ENCODE measurements at regions not wholly inside any gene's neighbourhood (a gene's known extent, or its start where the extent isn't known, plus 50 kb on each side); places are given as distances from the start of the nearest gene placed in this dataset.

DNA sequence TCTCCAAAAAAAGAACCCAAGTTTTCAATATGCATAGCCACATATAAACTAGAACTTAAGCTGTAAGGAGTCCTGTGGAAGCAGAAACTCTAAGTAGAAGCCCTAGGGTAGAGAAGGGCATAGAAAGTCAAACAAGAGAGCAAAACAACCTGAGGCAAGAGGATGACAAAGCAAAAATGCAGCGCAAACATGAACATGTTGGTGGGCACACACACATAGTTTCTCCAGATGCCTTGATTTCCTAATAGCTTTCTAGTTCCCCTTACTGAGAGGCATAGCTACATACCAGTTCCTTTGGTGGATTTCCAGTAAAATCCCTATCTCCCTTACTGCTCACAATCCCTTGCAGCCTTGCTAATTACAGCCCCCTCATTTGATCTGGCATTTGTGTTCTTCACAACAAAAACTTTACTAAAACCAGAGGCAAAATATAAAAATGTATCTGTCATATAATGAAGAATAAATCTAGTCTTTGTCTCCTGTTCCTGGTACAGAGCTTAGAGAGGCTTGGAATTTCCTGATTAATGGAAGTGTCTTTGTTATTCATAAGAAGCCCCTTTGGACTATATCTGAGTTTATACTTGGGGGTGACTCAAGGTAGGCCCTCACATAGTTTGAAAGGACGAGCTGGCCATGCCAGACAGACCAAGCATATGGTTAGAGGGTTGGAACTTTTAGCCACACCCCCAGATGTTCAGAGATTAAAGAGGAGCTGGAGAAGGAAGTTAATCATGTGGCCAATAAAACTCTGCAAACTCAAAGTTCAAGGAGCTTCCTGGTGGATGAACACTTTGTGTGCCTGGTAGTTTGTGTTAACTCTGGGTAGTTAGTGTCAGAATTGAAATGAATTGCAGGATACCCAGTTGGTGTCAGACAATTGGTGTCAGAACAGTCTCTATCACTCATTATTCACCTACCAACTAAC is 52.7 kb upstream of the ZCCHC13 start:
- in situ Hi-C loops (cut with HindIII; ENCODE audit: low sequenced_read_pairs): no loop called here

DNA sequence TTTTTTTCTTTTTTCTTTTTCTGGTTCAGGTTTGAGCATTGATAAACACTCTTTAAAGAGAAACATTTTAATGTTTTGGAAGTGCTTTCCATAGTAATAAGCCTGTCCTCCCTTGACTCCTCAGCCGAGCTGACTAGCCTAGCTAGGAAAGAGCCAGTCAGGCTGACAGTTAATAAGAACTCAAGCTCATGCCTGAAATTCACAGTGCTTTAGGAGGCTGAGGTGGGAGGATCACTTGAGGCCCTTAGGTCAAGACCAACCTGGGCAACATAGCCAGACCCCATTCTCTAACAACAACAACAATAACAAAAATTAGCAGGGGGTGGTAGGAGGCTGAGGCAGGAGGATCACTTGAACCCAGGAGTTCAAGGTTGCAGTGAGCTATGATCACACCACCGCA is 53.4 kb upstream of the ZCCHC13 start:
- in situ Hi-C loops (cut with HindIII; ENCODE audit: low sequenced_read_pairs): no loop called here
- no peak for DNase-seq (ENCODE audit: low spot score)

More for the DNA sequence above, 52.7 kb upstream of the ZCCHC13 start:
- DNase-seq (ENCODE audit: low spot score): no peak

DNA sequence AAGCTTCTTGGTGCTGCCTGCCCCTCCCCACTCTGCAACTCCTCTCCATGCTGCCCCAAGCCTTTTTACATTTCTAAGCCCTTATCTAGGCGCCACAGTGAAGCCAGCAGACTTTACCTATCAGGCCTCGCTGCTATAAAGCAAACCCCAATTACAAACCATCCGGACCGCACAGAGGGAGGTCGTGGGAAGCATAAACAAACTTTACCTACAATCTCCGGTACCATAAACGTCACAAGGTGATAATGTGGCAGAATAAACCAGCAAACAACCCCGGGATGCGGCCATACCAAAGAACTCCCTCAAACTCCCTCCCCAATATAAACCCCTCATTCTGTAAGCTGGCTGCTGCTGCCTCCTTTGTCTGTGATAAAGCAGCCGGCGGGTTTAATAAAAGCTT is 54.0 kb upstream of the ZCCHC13 start:
- in situ Hi-C loops (cut with HindIII; ENCODE audit: low sequenced_read_pairs): no loop called here
- DNase-seq (ENCODE audit: low spot score): no peak

DNA sequence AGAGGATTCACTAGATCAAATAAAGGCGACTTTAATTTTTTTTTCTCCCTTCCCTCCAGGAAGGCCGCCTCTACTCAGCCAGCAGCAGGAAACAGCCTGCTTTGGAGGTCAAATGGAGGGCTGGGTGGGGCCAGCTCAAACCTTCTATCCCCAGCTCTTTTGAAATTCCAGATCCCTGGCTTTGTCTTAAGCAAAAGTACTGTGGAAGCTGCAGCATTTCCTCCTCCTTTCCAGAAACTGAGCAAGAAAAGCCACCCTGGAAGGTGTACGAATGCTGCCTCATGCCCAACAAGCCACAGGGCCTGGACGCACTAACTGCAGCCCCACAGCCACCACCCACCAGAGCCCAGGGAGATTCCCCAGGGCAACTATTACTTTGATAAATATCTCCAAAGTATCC is 55.1 kb upstream of the ZCCHC13 start:
- DNase-seq (ENCODE audit: low spot score): no peak
- in situ Hi-C loops (cut with HindIII; ENCODE audit: low sequenced_read_pairs): no loop called here

DNA sequence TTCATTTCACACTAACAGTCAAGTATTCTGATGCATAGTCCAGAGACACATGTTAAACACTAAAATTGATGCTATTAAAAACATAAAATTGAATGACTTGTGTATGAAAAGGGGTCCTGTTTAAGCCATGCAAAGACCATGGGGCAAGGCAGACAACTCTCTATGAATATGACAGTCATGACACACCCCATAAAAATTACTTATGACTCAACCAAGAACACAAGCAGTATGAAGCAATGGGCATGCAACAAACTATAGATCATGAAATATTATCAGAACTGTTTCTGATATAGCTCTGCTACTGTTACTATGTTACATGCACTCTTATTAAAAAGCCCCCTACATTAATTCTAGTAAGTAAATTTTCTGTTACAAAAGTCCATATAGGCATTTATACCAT is 57.5 kb upstream of the ZCCHC13 start:
- DNase-seq (ENCODE audit: low spot score): no peak
- in situ Hi-C loops (cut with HindIII; ENCODE audit: low sequenced_read_pairs): no loop called here

DNA sequence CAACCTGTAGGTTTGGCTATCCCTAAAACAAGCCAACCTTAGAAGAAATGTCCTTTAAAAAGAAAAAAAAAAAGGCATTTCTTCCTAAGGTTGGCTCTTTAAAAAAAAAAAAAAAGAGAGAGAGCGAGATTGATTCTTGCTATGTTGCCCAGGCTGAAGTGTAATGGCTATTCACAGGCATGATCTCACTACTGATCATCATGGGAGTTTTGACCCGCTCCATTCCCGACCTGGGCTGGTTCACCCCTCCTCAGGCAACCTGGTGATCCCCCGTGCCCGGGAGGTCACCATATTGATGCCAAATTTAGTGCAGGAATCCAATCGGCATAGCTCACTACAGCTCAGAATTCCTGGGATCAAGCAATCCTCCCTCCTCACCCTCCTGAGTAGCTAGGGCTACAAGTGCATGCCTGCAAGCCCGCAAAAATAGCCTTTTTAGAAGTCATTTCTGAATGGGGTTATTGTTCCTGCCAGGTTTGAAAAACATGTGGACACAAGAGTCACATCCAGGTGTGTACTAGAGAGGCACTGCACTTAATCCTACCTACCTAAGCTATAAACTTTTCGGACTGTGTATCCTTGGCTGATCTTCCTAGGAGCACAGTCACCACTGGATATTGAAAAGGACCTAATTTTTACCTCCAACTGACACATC is 61.4 kb upstream of the ZCCHC13 start:
- in situ Hi-C loops (cut with HindIII; ENCODE audit: low sequenced_read_pairs): no loop called here
- DNase-seq (ENCODE audit: low spot score): no peak

DNA sequence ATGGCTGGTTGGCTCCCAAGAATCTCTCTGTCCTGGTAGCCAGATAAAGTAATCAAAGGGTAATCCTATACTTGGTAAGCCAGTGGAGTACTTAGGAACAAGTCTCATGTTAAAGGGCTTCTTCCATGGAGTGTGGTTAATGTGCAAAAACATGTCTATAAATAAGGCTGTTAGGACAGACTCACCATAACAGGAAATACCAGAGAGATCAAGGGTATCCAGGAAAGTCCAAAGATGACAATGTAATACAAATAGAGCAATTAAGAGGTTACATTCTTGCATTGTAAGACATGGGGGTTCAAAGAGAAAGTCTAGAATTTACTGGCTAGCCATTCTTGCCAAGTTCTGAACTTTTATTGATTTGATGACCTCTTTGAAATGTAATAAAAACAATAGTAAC is 61.9 kb upstream of the ZCCHC13 start:
- no peak for DNase-seq (ENCODE audit: low spot score)
- in situ Hi-C loops (cut with HindIII; ENCODE audit: low sequenced_read_pairs): no loop called here

DNA sequence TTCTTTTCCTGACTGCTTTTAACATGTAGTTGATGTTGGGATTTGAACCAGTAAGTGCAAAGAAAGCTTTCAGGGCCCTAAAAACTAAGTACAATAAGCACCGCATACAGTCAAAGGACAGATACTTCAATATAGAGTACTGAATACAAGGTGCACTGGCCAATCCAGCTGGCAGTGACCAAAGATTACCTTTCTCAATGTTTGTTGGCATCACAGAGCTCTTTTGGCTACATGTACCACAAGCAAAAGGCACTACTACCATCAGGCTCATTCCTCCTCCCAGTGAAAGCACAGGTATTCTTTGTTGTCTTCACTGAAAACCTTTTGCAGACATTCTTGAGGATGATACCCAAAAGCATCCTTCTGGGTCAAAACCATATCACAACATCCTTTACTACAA is 65.2 kb upstream of the ZCCHC13 start:
- in situ Hi-C loops (cut with HindIII; ENCODE audit: low sequenced_read_pairs): no loop called here
- no peak for DNase-seq (ENCODE audit: low spot score)

DNA sequence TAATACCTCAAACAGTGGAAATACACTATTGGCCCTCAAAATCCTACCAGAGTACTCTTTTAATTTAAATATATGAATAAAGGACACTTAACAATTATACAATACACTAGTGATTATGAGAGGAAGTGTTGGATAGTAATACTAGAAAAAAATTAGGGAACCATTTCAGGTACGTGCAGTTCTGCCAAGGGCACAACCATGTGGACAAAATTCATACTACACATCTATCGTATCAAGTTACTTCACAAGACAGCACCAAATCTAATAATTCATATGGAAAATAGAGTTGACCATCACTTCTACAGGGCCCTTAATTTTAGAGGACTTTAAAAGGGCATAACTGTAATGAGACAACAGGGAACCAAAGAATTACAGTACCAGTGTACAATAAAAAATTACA is 69.2 kb upstream of the ZCCHC13 start:
- in situ Hi-C loops (cut with HindIII; ENCODE audit: low sequenced_read_pairs): no loop called here
- no peak for DNase-seq (ENCODE audit: low spot score)

DNA sequence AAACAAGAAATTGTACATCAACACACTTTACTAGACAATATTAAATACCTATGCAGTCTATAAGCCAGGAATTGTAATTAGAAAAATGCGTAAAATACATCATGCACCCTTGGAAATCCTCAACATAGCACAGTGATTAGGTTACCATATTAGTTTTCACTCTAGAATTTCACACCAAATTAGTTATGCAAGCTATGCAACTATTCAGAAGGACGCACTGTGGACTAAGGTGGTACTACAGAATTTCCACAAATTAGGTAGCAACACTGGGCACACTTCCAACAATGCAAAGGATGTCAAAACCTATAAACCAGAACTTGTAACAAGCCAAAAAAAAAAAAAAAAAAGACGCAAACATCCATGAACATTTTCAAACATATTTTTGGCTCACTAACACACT is 71.1 kb upstream of the ZCCHC13 start:
- in situ Hi-C loops (cut with HindIII; ENCODE audit: low sequenced_read_pairs): no loop called here
- DNase-seq (ENCODE audit: low spot score): peak; percentile 30

DNA sequence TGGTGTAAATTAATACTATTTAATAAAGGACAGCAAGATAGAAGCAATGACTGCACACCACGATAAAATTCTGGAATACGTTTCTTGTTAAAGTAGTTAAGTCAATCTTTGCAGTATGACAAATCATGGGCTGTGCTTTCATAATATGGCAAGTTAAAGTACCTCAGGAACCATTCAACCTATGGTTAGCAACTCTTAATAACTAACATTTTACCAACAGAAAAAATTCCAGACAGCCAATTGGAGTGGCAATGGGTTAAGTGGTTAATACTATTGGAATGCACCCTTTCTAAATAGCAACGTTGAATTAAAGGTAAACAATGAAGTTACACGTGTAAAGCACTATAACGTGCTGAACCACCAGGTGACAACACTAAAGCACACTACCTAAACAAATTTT is 72.4 kb upstream of the ZCCHC13 start:
- DNase-seq (ENCODE audit: low spot score): no peak
- in situ Hi-C loops (cut with HindIII; ENCODE audit: low sequenced_read_pairs): no loop called here

DNA sequence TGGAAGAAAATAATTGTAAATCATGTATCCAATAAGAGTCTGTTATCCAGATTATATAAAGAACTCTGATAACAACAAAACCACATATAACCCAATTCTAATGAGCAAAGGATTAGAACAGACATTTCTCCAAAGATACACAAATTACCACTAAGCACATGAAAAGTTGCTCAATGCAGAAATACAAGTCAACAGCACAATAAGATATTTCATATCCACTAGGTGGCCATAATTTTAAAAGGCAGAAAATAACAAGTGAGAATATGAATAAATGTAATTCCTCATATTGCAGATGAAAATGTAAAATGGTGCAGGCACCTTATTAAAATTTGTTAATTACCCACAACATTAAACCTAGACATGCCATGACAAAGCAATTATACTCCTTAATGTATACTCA is 73.9 kb upstream of the ZCCHC13 start:
- no peak for DNase-seq (ENCODE audit: low spot score)
- in situ Hi-C loops (cut with HindIII; ENCODE audit: low sequenced_read_pairs): no loop called here

DNA sequence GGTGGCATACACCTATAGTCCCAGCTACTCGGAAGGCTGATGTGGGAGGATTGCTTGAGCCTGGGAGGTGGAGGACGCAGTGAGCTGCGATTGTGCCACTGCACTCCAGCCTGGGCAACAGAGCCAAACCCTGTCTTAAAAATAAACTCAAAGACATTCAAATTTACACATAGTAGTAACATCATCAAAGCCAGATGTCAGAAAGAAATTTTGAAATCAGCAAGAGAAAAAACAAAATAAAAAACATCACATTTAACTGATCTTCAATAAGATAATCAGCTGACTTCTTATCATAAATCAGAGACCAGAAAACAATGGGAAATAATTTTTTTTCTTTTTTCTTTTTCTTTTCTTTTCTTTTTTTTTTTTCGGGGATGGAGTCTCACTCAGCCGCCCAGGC is 78.9 kb upstream of the ZCCHC13 start:
- DNase-seq (ENCODE audit: low spot score): no peak
- in situ Hi-C loops (cut with HindIII; ENCODE audit: low sequenced_read_pairs): no loop called here

DNA sequence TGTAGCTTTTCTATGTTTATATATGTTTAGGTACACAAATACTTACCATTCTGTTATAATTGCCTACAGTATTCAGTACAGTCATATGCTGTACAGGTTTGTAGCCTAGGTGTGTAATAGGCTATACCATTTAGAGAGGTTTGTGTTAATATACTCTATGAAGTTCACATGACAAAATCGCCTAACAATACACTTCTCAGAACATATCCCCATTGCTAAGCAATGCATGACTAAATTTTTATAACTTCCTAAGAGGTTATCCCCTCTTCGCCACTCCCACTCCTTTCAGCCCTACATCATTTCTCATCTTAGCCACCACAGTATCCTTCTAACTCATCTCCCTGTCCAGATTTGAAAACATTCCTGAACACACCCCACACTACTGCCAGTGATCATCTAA is 83.7 kb upstream of the ZCCHC13 start:
- in situ Hi-C loops (cut with HindIII; ENCODE audit: low sequenced_read_pairs): no loop called here

DNA sequence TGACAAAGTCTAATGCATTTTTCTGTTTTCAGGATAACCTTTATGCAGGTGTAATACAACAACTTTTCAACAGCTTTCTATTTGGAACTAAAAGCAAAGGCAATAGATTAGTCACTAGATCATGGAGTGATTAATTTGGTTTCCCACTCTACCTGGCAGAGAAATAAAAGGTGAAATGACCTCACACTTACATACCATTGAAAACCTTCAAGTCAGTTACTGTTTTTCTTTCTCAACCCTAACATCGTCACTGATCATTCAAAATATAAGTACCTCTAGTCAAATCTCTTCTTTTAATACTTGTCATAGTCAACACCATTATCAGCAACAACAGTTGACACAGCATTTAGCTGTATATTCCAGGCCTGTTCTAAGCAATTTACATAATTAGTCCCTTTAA is 85.1 kb upstream of the ZCCHC13 start:
- in situ Hi-C loops (cut with HindIII; ENCODE audit: low sequenced_read_pairs): no loop called here
- DNase-seq (ENCODE audit: low spot score): no peak

More for the DNA sequence above, 83.7 kb upstream of the ZCCHC13 start:
- DNase-seq (ENCODE audit: low spot score): no peak

DNA sequence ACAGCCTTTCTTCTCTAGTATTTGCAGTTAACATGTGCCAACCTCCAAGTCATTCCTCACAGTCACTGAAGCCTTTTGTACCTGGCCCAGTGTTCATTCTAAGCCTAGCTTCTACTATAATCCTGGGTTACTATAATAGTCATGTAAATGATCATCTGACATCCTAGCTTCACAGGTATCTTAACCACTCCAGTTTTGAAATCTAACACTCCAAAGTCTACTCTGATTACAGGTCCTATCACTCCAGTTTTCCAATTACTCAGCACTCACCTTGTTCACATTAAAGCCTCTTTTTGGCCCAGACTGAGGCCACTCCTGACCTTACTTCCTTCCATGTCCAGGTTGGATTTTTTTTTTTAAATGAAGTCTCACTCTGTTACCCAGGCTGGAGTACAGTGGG is 87.6 kb upstream of the ZCCHC13 start:
- no peak for DNase-seq (ENCODE audit: low spot score)
- in situ Hi-C loops (cut with HindIII; ENCODE audit: low sequenced_read_pairs): no loop called here

DNA sequence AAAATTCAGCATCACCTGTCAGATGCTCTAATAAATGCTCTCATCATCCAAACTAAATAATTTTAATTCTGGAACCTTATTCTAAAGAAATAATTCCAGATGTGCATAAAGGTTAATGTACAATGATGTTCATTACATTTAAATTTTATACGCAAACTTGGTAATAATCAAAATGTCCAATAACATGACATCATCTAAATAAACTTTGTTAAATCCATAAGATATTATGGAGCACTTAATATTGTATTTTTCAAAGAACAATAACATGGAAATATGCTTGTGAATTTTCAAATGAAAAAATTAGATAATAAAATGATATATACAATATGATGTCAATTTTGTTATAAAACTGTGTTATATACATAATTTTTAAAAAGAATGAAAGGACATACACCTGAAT is 92.1 kb upstream of the ZCCHC13 start:
- no peak for DNase-seq (ENCODE audit: low spot score)
- in situ Hi-C loops (cut with HindIII; ENCODE audit: low sequenced_read_pairs): no loop called here

DNA sequence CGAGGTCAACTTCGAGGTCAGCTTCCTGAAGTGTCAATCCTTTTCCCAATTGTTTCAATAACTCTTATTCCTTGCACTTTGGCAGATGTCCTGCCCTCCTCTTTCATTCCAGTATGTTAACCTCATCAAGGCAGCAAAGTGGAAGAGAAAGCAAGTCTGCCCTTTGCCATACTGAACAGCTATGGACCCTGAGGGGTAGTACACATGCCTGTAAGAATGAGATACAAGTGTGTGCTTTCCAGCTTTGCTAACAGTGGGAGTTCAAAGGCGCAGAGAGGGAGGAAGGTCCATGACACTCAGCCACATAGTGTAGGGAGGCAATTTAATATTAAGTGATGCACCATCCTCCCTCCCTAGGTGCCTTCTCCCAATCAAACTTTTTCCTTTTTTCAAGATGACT is 96.4 kb upstream of the ZCCHC13 start:
- DNase-seq (ENCODE audit: low spot score): no peak
- in situ Hi-C loops (cut with HindIII; ENCODE audit: low sequenced_read_pairs): no loop called here

DNA sequence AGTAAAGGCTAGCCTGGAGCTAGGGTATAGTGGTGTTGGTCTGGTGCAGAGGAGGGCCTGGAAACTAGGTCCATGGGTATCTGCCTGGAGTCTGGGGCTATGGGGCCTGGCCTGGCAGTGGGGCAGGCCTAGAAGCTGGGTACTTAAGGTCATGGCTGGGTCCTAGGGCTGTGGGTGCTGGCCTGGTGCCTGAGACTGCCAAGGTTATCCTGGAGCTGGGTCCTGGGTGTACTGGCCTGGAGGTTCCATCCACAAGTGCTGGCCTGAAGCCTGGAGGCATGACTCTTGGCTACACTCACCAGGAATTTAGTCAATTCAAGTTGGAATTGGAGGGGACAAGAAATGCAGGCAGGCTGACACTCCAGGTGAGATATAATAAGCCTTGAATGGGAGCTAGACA is 108.4 kb upstream of the ZCCHC13 start:
- no peak for DNase-seq (ENCODE audit: low spot score)
- in situ Hi-C loops (cut with HindIII; ENCODE audit: low sequenced_read_pairs): no loop called here

DNA sequence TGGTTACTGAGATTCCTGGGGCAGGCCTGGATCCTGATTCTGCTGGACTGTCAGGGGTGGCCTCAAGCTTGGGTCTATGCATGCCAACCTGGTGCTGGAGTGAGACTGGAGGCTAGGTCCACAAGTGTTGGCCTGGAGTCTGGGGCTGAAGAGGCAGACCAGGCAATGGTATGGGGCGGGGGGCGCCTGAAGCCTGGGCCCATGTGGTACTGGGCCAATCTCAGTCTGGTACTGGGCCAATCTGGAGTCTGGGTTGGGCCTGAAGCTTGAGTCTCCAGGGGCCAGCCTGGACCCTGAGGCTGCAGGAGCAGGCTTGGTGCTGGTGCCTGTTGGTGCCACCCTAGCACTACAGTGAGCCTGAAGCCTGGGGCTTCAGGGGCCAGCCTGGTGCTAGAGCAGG is 108.9 kb upstream of the ZCCHC13 start:
- in situ Hi-C loops (cut with HindIII; ENCODE audit: low sequenced_read_pairs): no loop called here
- no peak for DNase-seq (ENCODE audit: low spot score)

DNA sequence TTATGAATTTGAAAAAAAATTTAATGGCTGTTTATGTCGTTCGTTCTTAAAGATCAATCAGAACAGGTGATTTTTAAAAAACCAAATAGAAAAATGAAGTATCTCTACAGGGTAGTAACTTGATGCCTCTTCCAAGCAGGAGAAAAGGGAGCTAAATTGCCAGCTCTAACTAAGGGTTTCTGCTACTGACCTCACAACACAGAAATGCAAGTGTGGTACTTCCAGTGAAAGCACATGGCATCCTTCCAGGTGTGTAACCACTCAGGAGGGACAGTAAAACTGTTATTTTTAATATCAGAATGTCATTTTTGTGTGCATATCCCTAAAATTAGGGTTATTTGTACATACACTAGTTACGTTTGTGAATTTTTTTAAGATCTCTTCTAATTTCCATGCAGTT is 116.8 kb upstream of the ZCCHC13 start:
- in situ Hi-C loops (cut with HindIII; ENCODE audit: low sequenced_read_pairs): no loop called here
- no peak for DNase-seq (ENCODE audit: low spot score)

All from G401 (cell line).